GM10248 (cell line): ENCODE measurements at regions not wholly inside any gene's neighbourhood (a gene's known extent, or its start where the extent isn't known, plus 50 kb on each side); places are given as distances from the start of the nearest gene placed in this dataset.

Source experiments
- CTCF ChIA-PET: fragments of 300-600 bp; sonication (Branson Sonifier 250); formaldehyde crosslinking; extraction: SDS; loops from one replicate; lab custom pipeline; 2021; ENCODE audit warnings: antibody characterized with exemption; lab: Yijun Ruan, JAX
- POLR2A ChIA-PET: fragments of 350-650 bp; sonication (Branson Sonifier 250); formaldehyde crosslinking; extraction: SDS; loops from one replicate; lab custom pipeline; 2020; ENCODE audit warnings: antibody characterized with exemption; lab: Yijun Ruan, JAX
- DNase-seq: peaks from one replicate; pipeline ENCODE4 v3.0.0; 2012; ENCODE audit errors: extremely low spot score
- TF ChIP-seq, protein P1 (sequence below): IDR thresholded peaks from 2 replicates; pipeline ENCODE4 v1.5.1; 2012; ENCODE audit warnings: mild to moderate bottlenecking, low read depth; ENCODE audit errors: extremely low read depth, missing control alignments, control extremely low read depth

DNA sequence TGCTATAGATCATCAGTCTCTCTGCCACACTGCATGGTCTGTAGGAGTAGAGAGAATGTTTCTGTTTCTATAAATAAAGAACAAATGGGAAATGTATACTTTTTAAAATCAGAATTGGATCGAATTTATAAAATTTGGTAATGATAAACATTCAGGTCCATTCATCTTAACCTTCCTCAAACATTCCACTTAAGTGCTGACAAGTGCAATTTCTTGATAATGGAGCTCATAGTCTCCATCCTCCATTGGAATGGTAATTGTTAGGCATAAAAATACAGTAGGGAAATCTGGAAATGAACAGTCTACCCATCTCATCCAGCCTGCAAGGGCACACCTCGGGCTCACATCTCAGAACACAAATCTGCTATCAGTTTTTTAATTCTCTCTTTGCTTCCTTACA is 122.6 kb upstream of the PACRGL start:
- TF ChIP-seq, protein P1, sequence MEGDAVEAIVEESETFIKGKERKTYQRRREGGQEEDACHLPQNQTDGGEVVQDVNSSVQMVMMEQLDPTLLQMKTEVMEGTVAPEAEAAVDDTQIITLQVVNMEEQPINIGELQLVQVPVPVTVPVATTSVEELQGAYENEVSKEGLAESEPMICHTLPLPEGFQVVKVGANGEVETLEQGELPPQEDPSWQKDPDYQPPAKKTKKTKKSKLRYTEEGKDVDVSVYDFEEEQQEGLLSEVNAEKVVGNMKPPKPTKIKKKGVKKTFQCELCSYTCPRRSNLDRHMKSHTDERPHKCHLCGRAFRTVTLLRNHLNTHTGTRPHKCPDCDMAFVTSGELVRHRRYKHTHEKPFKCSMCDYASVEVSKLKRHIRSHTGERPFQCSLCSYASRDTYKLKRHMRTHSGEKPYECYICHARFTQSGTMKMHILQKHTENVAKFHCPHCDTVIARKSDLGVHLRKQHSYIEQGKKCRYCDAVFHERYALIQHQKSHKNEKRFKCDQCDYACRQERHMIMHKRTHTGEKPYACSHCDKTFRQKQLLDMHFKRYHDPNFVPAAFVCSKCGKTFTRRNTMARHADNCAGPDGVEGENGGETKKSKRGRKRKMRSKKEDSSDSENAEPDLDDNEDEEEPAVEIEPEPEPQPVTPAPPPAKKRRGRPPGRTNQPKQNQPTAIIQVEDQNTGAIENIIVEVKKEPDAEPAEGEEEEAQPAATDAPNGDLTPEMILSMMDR, result no peak
- DNase-seq, result no peak
- POLR2A ChIA-PET, result no interaction called here
- CTCF ChIA-PET, result interaction anchor here (1.6 kb wide), 2 partner anchors 10 to 15 kb away, joined by 3 read pairs; no protein-coding TSS in a partner anchor

DNA sequence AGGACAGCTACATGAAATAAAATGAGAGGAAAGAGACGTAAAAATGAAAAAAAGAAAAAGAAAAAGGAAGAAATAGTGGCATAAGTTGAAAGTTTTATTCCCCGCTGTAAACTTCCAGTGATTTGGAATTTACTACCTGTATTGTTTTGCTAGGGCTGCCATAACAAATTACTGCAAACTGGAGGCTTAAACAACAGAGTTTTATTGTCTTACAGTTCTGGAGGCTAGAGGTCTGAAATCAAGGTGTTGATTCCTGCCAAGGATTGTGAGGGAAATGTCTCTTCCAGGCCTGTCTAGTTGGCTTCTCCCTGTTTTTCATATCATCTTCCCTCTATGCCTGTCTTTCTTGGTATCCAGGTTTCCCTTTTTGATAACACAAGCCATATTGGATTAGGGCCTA is 119.4 kb upstream of the PACRGL start:
- ChIA-PET CTCF (interaction anchor here (1.1 kb wide), 1 partner anchor 21 kb away, joined by 3 read pairs; no protein-coding TSS in a partner anchor), POLR2A (no interaction called here)
- TF ChIP-seq, protein P1, result no peak
- DNase-seq, result no peak

GRCh38 chr4:20589436-20589835 is 110.8 kb upstream of the PACRGL start:
- no peak for DNase-seq
- CTCF ChIA-PET, result no interaction called here

GRCh38 chr4:20590849-20591248 is 109.4 kb upstream of the PACRGL start:
- DNase-seq, result no peak
- POLR2A ChIA-PET, result no interaction called here
- CTCF ChIA-PET, result no interaction called here
- TF ChIP-seq, protein P1, result no peak

More at GRCh38 chr4:20589436-20589835, 110.8 kb upstream of the PACRGL start:
- TF ChIP-seq, protein P1, result no peak
- POLR2A ChIA-PET, result no interaction called here

DNA sequence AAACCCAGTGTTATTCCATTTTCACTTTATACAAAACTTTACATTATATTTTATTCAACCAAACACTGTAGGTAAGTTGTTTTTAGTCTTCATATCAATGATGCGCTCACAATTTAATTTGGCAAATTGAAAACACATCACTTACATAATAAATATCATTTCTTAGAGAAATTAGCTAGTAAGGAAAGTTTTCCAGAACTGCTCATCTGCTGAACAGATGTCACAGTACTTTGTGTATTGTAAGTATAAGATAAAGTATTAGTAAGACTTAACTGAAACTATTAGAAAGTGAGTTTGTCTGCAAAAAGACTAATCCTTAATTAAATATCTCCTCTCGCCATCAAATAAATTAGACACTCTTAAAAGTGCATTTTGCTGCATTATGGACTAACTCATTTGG is 108.7 kb upstream of the PACRGL start:
- TF ChIP-seq, protein P1, result no peak
- CTCF ChIA-PET, result interaction anchor here (0.8 to 1.5 kb wide), 2 partner anchors 16 to 30 kb away, joined by 3 read pairs; no protein-coding TSS in a partner anchor
- no peak for DNase-seq
- POLR2A ChIA-PET, result no interaction called here

DNA sequence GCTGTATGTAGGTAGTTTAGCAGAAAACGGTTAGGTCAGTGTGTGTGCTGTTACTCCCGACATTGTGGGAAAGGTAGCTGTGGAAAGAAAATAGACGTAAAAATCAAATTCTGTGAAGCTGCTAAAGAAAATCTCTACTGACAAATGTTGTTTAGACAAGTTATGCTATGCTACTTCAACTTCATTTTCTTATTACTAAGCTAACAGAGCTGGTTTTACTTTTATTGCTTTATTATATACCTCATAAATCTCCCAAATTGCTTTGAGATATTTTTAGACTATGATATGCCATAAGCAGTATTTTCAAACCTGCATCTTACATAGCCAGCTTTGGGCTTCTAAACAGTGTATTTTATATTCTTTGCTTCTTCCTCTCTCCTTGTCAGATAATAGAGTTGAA is 108.2 kb upstream of the PACRGL start:
- DNase-seq, result no peak
- POLR2A ChIA-PET, result no interaction called here
- CTCF ChIA-PET, result interaction anchor here (0.8 to 1.5 kb wide), 4 partner anchors 14 to 93 kb away, joined by 3 read pairs; no protein-coding TSS in a partner anchor
- TF ChIP-seq, protein P1, result no peak
